Activated T-cell treated with anti-CD3 and anti-CD28 coated beads, Interleukin-2, amount 50 U/mL, for 24 hours (primary cell): ENCODE measurements at regions not wholly inside any gene's neighbourhood (a gene's known extent, or its start where the extent isn't known, plus 50 kb on each side); places are given as distances from the start of the nearest gene placed in this dataset.

ENCODE experiments used
- DNase-seq: peaks from one replicate; pipeline ENCODE4 v3.0.0-alpha.2; 2020
- H3K27ac Mint-ChIP-seq: 2 replicates; pipeline ENCODE4 v1.8.0; 2020; ENCODE audit warnings: mild to moderate bottlenecking, mixed read lengths
- H3K27me3 Mint-ChIP-seq: 2 replicates; pipeline ENCODE4 v1.8.0; 2020; ENCODE audit warnings: mixed read lengths
- H3K36me3 Mint-ChIP-seq: 2 replicates; pipeline ENCODE4 v1.8.0; 2020; ENCODE audit warnings: low read depth, mixed read lengths
- H3K4me1 Mint-ChIP-seq: 2 replicates; pipeline ENCODE4 v1.8.0; 2020; ENCODE audit warnings: low read depth, mixed read lengths
- H3K4me3 Mint-ChIP-seq: 2 replicates; pipeline ENCODE4 v1.8.0; 2020; ENCODE audit warnings: mild to moderate bottlenecking, moderate library complexity, mixed read lengths
- H3K9me3 Mint-ChIP-seq: 2 replicates; pipeline ENCODE4 v1.8.0; 2020; ENCODE audit warnings: mixed read lengths

GRCh38 chr1:115233598-115233997 lies 104.5 kb downstream of the NGF start:
- H3K4me1 Mint-ChIP-seq = no peaks in the 10 kb centered on the region
- DNase-seq = no peak
- H3K27me3 Mint-ChIP-seq = no peaks in the 10 kb centered on the region
- no peak overlapping the region for H3K27ac Mint-ChIP-seq
- H3K9me3 Mint-ChIP-seq = no peaks in the 10 kb centered on the region
- no peak overlapping the region for H3K4me3 Mint-ChIP-seq
- H3K36me3 Mint-ChIP-seq = no peaks in the 10 kb centered on the region

- Mint-ChIP-seq H3K36me3 (no peaks in the 10 kb centered on the region), H3K27ac (no peak overlapping the region), H3K4me3 (no peak overlapping the region), H3K9me3 (no peaks in the 10 kb centered on the region), H3K27me3 (peaks cover 8% of the 10 kb centered on the region), H3K4me1 (no peaks in the 10 kb centered on the region)
- DNase-seq = no peak
Observed at GRCh38 chr1:115230281-115230680, 107.8 kb downstream of the NGF start.

GRCh38 chr1:115229016-115229415 lies 109.0 kb downstream of the NGF start:
- Mint-ChIP-seq H3K27me3 (peaks cover 8% of the 10 kb centered on the region), H3K4me3 (no peak overlapping the region)

DNA sequence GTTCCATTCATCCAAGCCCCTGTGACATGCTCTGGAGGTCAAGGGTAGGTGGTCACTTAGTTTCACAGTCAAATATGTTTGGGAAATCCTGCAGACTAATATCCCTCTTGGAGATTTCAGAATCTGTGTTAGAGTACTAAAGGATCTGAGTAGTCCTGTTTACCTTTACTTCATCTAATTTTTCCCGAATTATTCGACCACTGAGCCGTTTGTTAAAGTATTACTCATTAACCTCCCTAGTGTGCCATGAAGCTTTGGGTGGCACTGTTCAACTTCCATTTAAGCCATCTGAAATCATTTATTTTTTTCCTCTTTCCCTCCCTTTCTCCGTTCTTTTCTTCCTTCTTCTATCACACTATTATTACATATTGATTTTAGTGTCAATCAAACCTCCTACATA lies 109.9 kb downstream of the NGF start:
- Mint-ChIP-seq H3K4me1 (no peaks in the 10 kb centered on the region), H3K27ac (no peak overlapping the region), H3K4me3 (no peak overlapping the region), H3K9me3 (no peaks in the 10 kb centered on the region), H3K36me3 (no peaks in the 10 kb centered on the region), H3K27me3 (peaks cover 8% of the 10 kb centered on the region)
- no peak for DNase-seq

More at GRCh38 chr1:115229016-115229415, 109.0 kb downstream of the NGF start:
- no peaks in the 10 kb centered on the region for H3K9me3 Mint-ChIP-seq
- H3K4me1 Mint-ChIP-seq = no peaks in the 10 kb centered on the region
- no peak overlapping the region for H3K27ac Mint-ChIP-seq
- H3K36me3 Mint-ChIP-seq = no peaks in the 10 kb centered on the region
- DNase-seq = no peak

DNA sequence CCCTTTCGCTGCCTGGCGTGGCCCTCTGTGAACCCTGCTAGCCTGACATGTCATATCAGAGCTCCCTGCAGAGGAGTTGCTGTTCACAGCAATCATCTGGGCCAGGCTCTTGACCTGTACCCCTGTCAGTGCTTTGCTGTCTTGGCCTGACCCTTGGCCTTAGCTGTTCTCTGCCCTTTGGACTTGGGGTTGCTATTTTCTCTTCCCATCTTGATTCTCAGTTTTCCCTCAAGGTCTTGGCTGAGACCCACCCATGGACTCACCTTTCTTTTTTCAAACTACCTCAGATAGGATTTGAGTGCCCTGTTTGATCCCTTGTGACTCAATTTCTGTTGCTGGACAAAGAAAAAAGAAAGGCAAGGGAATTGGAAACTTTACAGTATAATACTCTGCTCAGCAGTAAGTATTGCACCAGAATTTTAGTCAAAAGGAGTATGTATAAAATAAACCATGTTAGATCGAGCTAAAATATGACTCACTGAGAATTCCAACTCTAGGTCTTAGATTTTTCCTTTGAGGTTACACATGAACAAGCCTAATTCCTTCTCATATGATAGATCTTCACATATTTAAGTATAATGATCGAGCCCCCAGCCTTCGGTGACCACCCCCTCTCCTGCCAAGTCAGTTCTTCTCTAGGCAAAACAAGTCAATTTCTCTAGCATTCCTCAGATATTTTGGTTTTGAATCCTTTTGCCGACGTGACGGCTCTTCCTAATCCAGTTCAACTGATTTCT lies 110.5 kb downstream of the NGF start:
- no peaks in the 10 kb centered on the region for H3K4me1 Mint-ChIP-seq
- H3K27ac Mint-ChIP-seq = no peak overlapping the region
- no peak overlapping the region for H3K4me3 Mint-ChIP-seq
- no peak for DNase-seq
- H3K27me3 Mint-ChIP-seq = peaks cover 8% of the 10 kb centered on the region
- H3K9me3 Mint-ChIP-seq = no peaks in the 10 kb centered on the region
- no peaks in the 10 kb centered on the region for H3K36me3 Mint-ChIP-seq

- no peak for DNase-seq
- no peaks in the 10 kb centered on the region for H3K36me3 Mint-ChIP-seq
Observed at GRCh38 chr1:115225993-115226685, 111.9 kb downstream of the NGF start.

GRCh38 chr1:115224636-115225035 lies 113.4 kb downstream of the NGF start:
- DNase-seq = no peak
- no peak overlapping the region for H3K27ac Mint-ChIP-seq

More at GRCh38 chr1:115225993-115226685, 111.9 kb downstream of the NGF start:
- no peak overlapping the region for H3K4me3 Mint-ChIP-seq
- H3K4me1 Mint-ChIP-seq = no peaks in the 10 kb centered on the region
- no peaks in the 10 kb centered on the region for H3K9me3 Mint-ChIP-seq
- H3K27me3 Mint-ChIP-seq = peaks cover 10% of the 10 kb centered on the region
- no peak overlapping the region for H3K27ac Mint-ChIP-seq

DNA sequence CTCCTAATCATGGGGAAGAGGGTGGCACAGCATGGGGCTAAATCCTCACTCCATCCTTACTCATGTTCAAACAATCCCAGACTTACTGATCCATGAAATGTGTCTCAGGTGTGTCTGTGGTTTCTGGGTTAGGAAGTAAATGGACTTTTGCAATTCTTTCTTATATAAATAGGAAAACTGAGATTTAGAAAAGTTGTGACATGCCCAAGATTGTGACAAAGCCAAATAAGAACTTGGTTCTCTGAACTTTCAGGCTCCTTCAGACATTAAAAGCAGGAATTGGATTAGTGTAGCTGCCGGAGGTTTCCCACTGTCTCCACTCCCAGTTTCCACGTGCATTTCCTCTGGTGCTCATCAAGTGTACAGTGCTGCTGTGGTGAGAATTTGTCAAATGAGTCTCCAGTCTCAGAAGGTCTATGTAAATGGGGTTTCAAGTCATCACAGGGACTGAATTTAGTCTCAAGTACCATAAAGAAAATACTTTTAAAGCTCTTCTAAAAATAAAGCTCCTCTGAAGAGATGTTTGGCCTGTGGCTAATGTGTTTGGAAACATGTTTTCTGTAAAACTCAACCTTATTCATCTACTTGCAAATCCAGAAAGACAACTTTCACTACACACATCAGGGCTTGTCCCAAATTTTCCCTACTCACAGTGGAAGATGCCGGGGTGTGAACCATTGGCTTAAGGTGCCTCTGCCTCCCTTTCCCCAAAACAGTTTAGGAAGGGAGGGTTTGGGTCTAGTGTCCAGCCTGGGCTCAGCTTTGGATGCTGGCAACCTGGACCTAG lies 115.2 kb downstream of the NGF start:
- Mint-ChIP-seq H3K9me3 (no peaks in the 10 kb centered on the region), H3K4me3 (no peak overlapping the region), H3K27me3 (peaks cover 28% of the 10 kb centered on the region), H3K36me3 (no peaks in the 10 kb centered on the region), H3K27ac (no peak overlapping the region), H3K4me1 (no peaks in the 10 kb centered on the region)
- no peak for DNase-seq

More at GRCh38 chr1:115224636-115225035, 113.4 kb downstream of the NGF start:
- Mint-ChIP-seq H3K9me3 (no peaks in the 10 kb centered on the region), H3K4me1 (no peaks in the 10 kb centered on the region), H3K27me3 (peaks cover 15% of the 10 kb centered on the region), H3K36me3 (no peaks in the 10 kb centered on the region), H3K4me3 (no peak overlapping the region)

- H3K36me3 Mint-ChIP-seq = no peaks in the 10 kb centered on the region
- H3K4me3 Mint-ChIP-seq = no peak overlapping the region
- no peaks in the 10 kb centered on the region for H3K4me1 Mint-ChIP-seq
- no peaks in the 10 kb centered on the region for H3K9me3 Mint-ChIP-seq
- peaks cover 30% of the 10 kb centered on the region for H3K27me3 Mint-ChIP-seq
- H3K27ac Mint-ChIP-seq = no peak overlapping the region
- DNase-seq = no peak
Observed at GRCh38 chr1:115220340-115221270, 117.4 kb downstream of the NGF start.

- Mint-ChIP-seq H3K27ac (no peak overlapping the region), H3K4me3 (no peak overlapping the region), H3K27me3 (peaks cover 31% of the 10 kb centered on the region), H3K4me1 (no peaks in the 10 kb centered on the region), H3K36me3 (no peaks in the 10 kb centered on the region), H3K9me3 (no peaks in the 10 kb centered on the region)
- DNase-seq = no peak
Observed at GRCh38 chr1:115219927-115220326, 118.1 kb downstream of the NGF start.

GRCh38 chr1:115218699-115219098 lies 119.3 kb downstream of the NGF start:
- H3K36me3 Mint-ChIP-seq = no peaks in the 10 kb centered on the region
- no peak overlapping the region for H3K27ac Mint-ChIP-seq
- H3K27me3 Mint-ChIP-seq = peaks cover 33% of the 10 kb centered on the region
- DNase-seq = no peak
- H3K9me3 Mint-ChIP-seq = no peaks in the 10 kb centered on the region
- H3K4me1 Mint-ChIP-seq = no peaks in the 10 kb centered on the region
- no peak overlapping the region for H3K4me3 Mint-ChIP-seq

DNA sequence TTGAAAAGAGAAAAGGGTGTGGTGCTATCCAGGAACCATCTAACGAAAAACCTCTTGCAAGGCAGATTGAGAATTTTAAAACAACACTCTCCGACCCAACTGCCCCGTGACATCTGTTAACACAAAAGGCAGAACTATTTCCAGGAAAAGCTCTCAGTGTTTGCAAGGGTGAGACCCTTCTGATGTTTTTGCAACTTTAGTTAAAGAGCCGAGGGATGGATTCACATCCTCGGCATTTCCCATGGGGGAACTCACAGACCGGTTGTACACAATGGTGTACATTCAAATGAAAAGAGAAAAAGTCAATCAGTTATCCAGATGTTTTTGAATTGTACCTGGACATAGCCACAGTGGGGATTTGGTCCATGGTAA lies 120.0 kb downstream of the NGF start:
- Mint-ChIP-seq H3K4me1 (no peaks in the 10 kb centered on the region), H3K9me3 (no peaks in the 10 kb centered on the region), H3K4me3 (no peak overlapping the region), H3K27ac (no peak overlapping the region), H3K36me3 (no peaks in the 10 kb centered on the region), H3K27me3 (peaks cover 33% of the 10 kb centered on the region)
- DNase-seq = no peak

DNA sequence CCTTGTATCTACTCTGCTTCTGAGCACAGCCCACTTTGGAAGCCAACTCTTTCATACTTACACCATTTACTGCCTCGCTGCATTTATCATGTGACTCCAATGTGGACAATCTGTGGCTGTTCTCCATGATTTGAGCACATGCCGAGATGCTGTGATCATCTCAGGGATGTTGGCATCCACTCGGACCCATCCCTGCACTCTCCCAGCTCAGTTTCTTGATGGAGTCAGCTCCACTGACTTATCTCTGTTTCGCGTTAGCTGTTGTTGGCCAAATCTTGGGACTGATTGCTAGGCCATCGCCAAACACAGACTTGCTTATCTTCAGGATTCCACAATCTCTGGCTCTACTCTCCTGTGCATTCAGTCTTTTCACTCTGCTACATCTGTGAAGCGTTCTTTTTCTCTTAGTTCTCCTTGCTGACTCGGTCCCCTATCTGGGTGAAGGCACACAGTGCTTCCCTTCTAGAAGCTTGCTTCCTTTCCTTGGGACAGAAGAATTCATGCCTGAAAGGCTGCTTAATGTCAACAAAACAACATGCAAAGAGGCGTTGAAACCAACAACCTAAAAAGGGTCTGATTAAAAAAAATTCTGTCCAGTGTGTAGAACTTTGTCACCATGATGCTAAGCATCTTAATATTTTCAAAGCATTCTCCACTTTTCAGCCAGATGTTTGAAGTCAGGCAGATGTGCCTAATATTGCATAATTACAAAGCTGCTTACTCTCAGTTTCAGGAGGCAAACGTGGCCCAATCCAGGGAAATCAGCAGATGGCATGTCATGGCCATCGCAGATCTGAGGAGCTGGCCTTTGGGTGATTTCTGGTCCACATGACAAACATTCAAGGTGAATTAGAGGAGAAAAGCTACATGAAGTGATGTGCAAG lies 120.7 kb downstream of the NGF start:
- Mint-ChIP-seq H3K27ac (no peak overlapping the region), H3K27me3 (peaks cover 33% of the 10 kb centered on the region), H3K4me1 (no peaks in the 10 kb centered on the region), H3K9me3 (no peaks in the 10 kb centered on the region), H3K4me3 (no peak overlapping the region), H3K36me3 (no peaks in the 10 kb centered on the region)
- DNase-seq = no peak
